Fibroblast of villous mesenchyme (primary cell): ENCODE measurements at regions not wholly inside any gene's neighbourhood (a gene's known extent, or its start where the extent isn't known, plus 50 kb on each side); places are given as distances from the start of the nearest gene placed in this dataset.

Experiments used
- DNase-seq: peaks from one replicate; pipeline ENCODE4 v3.0.0-alpha.2; 2010; ENCODE audit warnings: low read depth
- H3K4me3 ChIP-seq: 2 replicates; pipeline ENCODE4 v1.5.1; 2011; ENCODE audit warnings: low read depth, mild to moderate bottlenecking, low read length
- CTCF ChIP-seq: IDR thresholded peaks from 2 replicates; pipeline ENCODE4 v1.5.1; 2012; ENCODE audit warnings: low read depth, mild to moderate bottlenecking, low read length; ENCODE audit not compliant: insufficient read depth

- no peak for TF ChIP-seq CTCF
Measured at GRCh38 chr4:136400829-136401228, 1131.5 kb downstream of the PCDH18 start.

GRCh38 chr4:136395212-136395722, 1137.0 kb downstream of the PCDH18 start:
- no peak overlapping the region for H3K4me3 ChIP-seq
- DNase-seq: no peak
- no peak for TF ChIP-seq CTCF

More at GRCh38 chr4:136400829-136401228, 1131.5 kb downstream of the PCDH18 start:
- no peak overlapping the region for H3K4me3 ChIP-seq
- no peak for DNase-seq

- no peak for TF ChIP-seq CTCF
- no peak overlapping the region for H3K4me3 ChIP-seq
- peak; percentile 6 for DNase-seq
Measured at GRCh38 chr4:136392576-136392975, 1139.7 kb downstream of the PCDH18 start.

- no peak overlapping the region for H3K4me3 ChIP-seq
- TF ChIP-seq CTCF: no peak
- DNase-seq: no peak
Measured at GRCh38 chr4:136390824-136391223, 1141.5 kb downstream of the PCDH18 start.

GRCh38 chr4:136383082-136383481, 1149.2 kb downstream of the PCDH18 start:
- no peak for TF ChIP-seq CTCF
- no peak overlapping the region for H3K4me3 ChIP-seq
- no peak for DNase-seq

GRCh38 chr4:136371231-136371630, 1161.1 kb downstream of the PCDH18 start:
- DNase-seq: no peak
- H3K4me3 ChIP-seq: no peak overlapping the region
- TF ChIP-seq CTCF: no peak

- DNase-seq: no peak
- no peak overlapping the region for H3K4me3 ChIP-seq
Measured at GRCh38 chr4:136369073-136369472, 1163.2 kb downstream of the PCDH18 start.

More at GRCh38 chr4:136369073-136369472, 1163.2 kb downstream of the PCDH18 start:
- TF ChIP-seq CTCF: no peak
